B cell (primary cell): ENCODE measurements at regions not wholly inside any gene's neighbourhood (a gene's known extent, or its start where the extent isn't known, plus 50 kb on each side); places are given as distances from the start of the nearest gene placed in this dataset.
"Not testable (repeated sequence)": the region's sequence is repeated elsewhere in the genome, so short reads cannot be mapped to it uniquely, and the experiment has no call there.

Experiments
- EZH2 ChIP-seq: IDR thresholded peaks from 2 replicates; pipeline ENCODE4 v1.6.1; 2012; ENCODE audit warnings: borderline replicate concordance, low read depth, mild to moderate bottlenecking, moderate library complexity, low read length; ENCODE audit not compliant: insufficient read depth, poor library complexity, severe bottlenecking
- TF ChIP-seq, protein P1 (sequence below): fragments of 200-600 bp; IDR thresholded peaks from one replicate; pipeline ENCODE4 v1.8.0; 2022; ENCODE audit warnings: antibody characterized with exemption, mild to moderate bottlenecking

DNA sequence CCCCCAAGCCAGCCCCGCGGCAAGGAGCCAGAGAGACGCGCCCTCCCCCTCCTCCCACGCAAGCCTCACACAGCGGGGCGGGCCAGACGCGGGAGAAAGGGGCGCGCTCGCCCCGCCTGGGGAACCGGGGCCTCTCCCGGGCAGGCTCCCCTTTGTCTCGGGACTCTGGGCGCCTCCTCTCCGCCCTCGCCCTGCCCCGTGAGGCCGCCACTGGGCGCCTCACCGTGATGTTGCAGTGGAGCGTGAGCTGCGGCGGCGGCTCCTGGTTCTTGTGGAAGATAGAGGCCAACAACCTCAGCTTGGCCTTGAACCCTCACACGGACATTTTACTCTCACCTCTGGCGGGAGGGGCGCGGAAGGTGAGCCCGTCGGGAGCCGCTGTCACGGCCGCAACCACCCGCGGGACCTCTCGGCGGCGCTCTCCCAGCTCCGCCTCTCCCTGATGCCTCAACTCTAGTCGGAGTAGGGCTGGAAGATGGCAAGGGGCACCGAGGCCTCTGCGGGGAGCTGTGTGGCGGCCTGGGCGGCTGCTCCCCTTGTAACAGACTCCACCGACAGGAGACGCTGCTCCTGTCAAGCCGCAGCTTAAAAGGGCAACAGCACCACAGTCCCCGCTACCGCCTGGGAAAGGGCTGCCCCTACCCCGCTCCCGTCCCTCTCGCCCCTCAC, 179.2 kb upstream of the ZSCAN2 start:
- TF ChIP-seq, protein P1, sequence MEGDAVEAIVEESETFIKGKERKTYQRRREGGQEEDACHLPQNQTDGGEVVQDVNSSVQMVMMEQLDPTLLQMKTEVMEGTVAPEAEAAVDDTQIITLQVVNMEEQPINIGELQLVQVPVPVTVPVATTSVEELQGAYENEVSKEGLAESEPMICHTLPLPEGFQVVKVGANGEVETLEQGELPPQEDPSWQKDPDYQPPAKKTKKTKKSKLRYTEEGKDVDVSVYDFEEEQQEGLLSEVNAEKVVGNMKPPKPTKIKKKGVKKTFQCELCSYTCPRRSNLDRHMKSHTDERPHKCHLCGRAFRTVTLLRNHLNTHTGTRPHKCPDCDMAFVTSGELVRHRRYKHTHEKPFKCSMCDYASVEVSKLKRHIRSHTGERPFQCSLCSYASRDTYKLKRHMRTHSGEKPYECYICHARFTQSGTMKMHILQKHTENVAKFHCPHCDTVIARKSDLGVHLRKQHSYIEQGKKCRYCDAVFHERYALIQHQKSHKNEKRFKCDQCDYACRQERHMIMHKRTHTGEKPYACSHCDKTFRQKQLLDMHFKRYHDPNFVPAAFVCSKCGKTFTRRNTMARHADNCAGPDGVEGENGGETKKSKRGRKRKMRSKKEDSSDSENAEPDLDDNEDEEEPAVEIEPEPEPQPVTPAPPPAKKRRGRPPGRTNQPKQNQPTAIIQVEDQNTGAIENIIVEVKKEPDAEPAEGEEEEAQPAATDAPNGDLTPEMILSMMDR, result not testable (repeated sequence)
- not testable (repeated sequence) for TF ChIP-seq EZH2
